Transverse colon (tissue), 4 donors: ENCODE measurements at regions not wholly inside any gene's neighbourhood (a gene's known extent, or its start where the extent isn't known, plus 50 kb on each side); places are given as distances from the start of the nearest gene placed in this dataset.

Source experiments
- DNase-seq: peaks from one replicate; pipeline ENCODE4 v3.0.0-alpha.2; 2019
- H3K27ac ChIP-seq, 4 donors: fragments of 200-600 bp; sonication (generic); 2 replicates each; pipeline ENCODE4 v1.5.1; 2016 to 2018; ENCODE audit warnings: inconsistent platforms in 4 of 4
- H3K27me3 ChIP-seq: fragments of 200-600 bp; sonication (generic); 2 replicates; pipeline ENCODE4 v1.5.1; 2017; ENCODE audit warnings: inconsistent platforms
- H3K36me3 ChIP-seq, 4 donors: fragments of 200-600 bp; sonication (generic); 2 replicates each; pipeline ENCODE4 v1.5.1; 2017 to 2019; ENCODE audit warnings: inconsistent platforms in 4 of 4
- H3K4me1 ChIP-seq, 4 donors: fragments of 200-600 bp; sonication (generic); 2 replicates each; pipeline ENCODE4 v1.5.1; 2017 to 2020; ENCODE audit warnings: inconsistent platforms in 4 of 4
- H3K4me3 ChIP-seq, 4 donors: fragments of 200-600 bp; sonication (generic); 1 replicate in 1 of 4; 2 replicates in 3 of 4; pipeline versions ENCODE4 v1.5.1 to v1.6.1; 2017 to 2019; ENCODE audit warnings: inconsistent platforms in 4 of 4
- H3K9me3 ChIP-seq, 2 donors: fragments of 200-600 bp; sonication (generic); 2 replicates each; pipeline ENCODE4 v1.5.1; 2017 to 2019; ENCODE audit warnings: inconsistent platforms in 2 of 2
- CTCF ChIP-seq, 5 experiments: fragments of 200-600 bp in 3 of 5; fragments of 450-650 bp in 2 of 5; sonication (generic) in 3 of 5; IDR thresholded peaks; 1 replicate in 2 of 5; 2 replicates in 3 of 5; pipeline ENCODE4 v1.5.1; 2016 to 2017; ENCODE audit warnings: antibody characterized with exemption in 5 of 5, inconsistent platforms in 3 of 5, mild to moderate bottlenecking in 2 of 5, moderate library complexity in 1 of 5
- EP300 ChIP-seq: sonication (generic); formaldehyde crosslinking; IDR thresholded peaks from one replicate; pipeline ENCODE4 v1.6.1; 2017; ENCODE audit warnings: antibody characterized with exemption, low read depth
- POLR2A ChIP-seq: fragments of 450-650 bp; IDR thresholded peaks from one replicate; pipeline ENCODE4 v1.6.1; 2016; ENCODE audit warnings: antibody characterized with exemption, mild to moderate bottlenecking, moderate library complexity
- POLR2AphosphoS5 ChIP-seq, 3 donors: sonication (generic); formaldehyde crosslinking; IDR thresholded peaks; one replicate each; pipeline ENCODE4 v1.6.1; 2016; ENCODE audit warnings: antibody characterized with exemption in 3 of 3
- WGBS, 2 donors: methylation state at CpG; one replicate each; pipeline ENCODE4 v1.1.5; 2018; ENCODE audit warnings: low coverage in 1 of 2; 5-methylcytosine and 5-hydroxymethylcytosine counted together
- in situ Hi-C, 4 donors: fragments of 200-750 bp; cut with MboI; loops; one replicate each; pipeline versions ENCODE4 v1.15.0 to v1.15.1; 2017; ENCODE audit warnings: low sequenced_read_pairs in 3 of 4, low pct_ligation_motif_present in 1 of 4, low pct_unique_long_range_greater_than_20kb in 1 of 4
- intact Hi-C: fragments of 100-400 bp; cut with DNase I; formaldehyde crosslinking; loops from one replicate; pipeline ENCODE4 v1.15.1; 2023; ENCODE audit warnings: low total_unique reads

GRCh38 chr20:22744341-22745193, 160.2 kb upstream of the FOXA2 start:
- 18 to 24% methylated on average over 2 of the region's 2 CpGs for WGBS, 2 donors
- H3K36me3 ChIP-seq: no peaks in the 10 kb centered on the region
- TF ChIP-seq POLR2AphosphoS5 (IDR thresholded peaks at IDR 0.05) (no peak), EP300 (no peak), CTCF (IDR thresholded peaks at IDR 0.05) (no peak), POLR2A (no peak)
- intact Hi-C loops (no loop called here), in situ Hi-C loops (no loop called here)
- no peak overlapping the region for H3K27ac ChIP-seq
- no peaks in the 10 kb centered on the region for H3K27me3 ChIP-seq
- H3K4me3 ChIP-seq: no peak overlapping the region
- H3K4me1 ChIP-seq: no peaks in the 10 kb centered on the region
- H3K9me3 ChIP-seq: peaks cover 0 to 4% of the 10 kb centered on the region in 2 donors
- no peak for DNase-seq

- Histone ChIP-seq H3K27ac (no peak overlapping the region), H3K4me1 (no peaks in the 10 kb centered on the region), H3K36me3 (no peaks in the 10 kb centered on the region), H3K9me3 (peaks cover 0 to 4% of the 10 kb centered on the region in 2 donors), H3K27me3 (no peaks in the 10 kb centered on the region), H3K4me3 (no peak overlapping the region)
- no peak for TF ChIP-seq EP300
- no peak for TF ChIP-seq CTCF (IDR thresholded peaks at IDR 0.05)
- TF ChIP-seq POLR2A: no peak
- TF ChIP-seq POLR2AphosphoS5 (IDR thresholded peaks at IDR 0.05): no peak
- WGBS, 2 donors: 0 to 38% methylated on average over 1 of the region's 1 CpG
- in situ Hi-C loops (no loop called here), intact Hi-C loops (no loop called here)
- DNase-seq: no peak
These were observed 160.8 kb upstream of the FOXA2 start for GRCh38 chr20:22745194-22745500.

DNA sequence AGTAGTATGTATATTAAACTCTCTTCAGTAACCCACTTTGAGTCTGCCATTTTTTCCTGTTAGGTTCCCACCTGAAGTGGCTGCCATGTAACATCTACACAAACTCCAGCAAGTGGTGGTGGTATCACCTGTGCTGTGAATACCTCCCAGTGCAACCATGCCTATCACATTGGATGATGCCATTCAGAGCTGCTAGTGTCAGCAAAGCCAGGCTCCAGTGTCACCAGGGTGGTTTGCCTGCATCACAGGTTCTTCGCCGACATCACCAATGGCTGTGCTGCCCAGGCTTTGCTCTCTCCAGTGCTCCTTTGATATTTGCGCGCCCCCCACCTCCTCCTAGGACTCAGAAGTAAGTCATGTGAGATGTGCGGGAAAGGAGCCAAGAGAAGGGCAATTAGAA, 162.6 kb upstream of the FOXA2 start:
- 91 to 100% methylated on average over 5 of the region's 5 CpGs for WGBS, 2 donors
- no peaks in the 10 kb centered on the region for H3K4me1 ChIP-seq

DNA sequence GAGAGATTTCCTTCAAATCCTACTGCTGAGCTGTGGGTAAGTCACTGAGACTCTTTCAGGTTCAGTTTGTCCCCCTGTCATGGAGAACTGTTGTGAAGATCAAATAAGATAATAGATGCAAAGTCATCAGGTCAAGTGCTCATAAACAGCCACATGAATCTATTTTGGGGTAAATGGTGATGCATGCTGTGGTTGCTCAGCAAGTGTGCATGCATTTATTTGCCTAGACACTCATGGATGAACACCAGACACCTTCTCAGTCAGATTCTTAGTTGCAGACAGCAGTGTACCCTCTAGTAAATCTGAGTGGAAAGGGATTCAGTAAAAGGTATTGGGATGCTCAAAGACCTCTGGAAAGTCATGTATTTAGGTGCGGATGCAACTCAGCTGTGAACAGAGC, 168.0 kb upstream of the FOXA2 start:
- intact Hi-C loops: no loop called here
- no peak for DNase-seq
- Histone ChIP-seq H3K4me1 (no peaks in the 10 kb centered on the region), H3K27ac (no peak overlapping the region), H3K36me3 (no peaks in the 10 kb centered on the region), H3K4me3 (no peak overlapping the region), H3K9me3 (no peaks in the 10 kb centered on the region), H3K27me3 (no peaks in the 10 kb centered on the region)
- TF ChIP-seq POLR2AphosphoS5 (IDR thresholded peaks at IDR 0.05) (no peak), POLR2A (no peak), CTCF (IDR thresholded peaks at IDR 0.05) (no peak), EP300 (no peak)
- in situ Hi-C loops: no loop called here
- WGBS, 2 donors: 84% methylated on average over 1 of the region's 1 CpG; no CpG with 5 or more reads in 1 of the 2 donors

More for the DNA sequence above, 162.6 kb upstream of the FOXA2 start:
- H3K27ac ChIP-seq: no peak overlapping the region
- TF ChIP-seq CTCF (IDR thresholded peaks at IDR 0.05) (no peak), POLR2A (no peak), EP300 (no peak), POLR2AphosphoS5 (IDR thresholded peaks at IDR 0.05) (no peak)
- in situ Hi-C loops (no loop called here), intact Hi-C loops (no loop called here)
- H3K4me3 ChIP-seq: no peak overlapping the region
- peaks cover 0 to 4% of the 10 kb centered on the region in 2 donors for H3K9me3 ChIP-seq
- H3K36me3 ChIP-seq: no peaks in the 10 kb centered on the region
- DNase-seq: no peak
- H3K27me3 ChIP-seq: no peaks in the 10 kb centered on the region
